Epithelial cell of proximal tubule (primary cell): ENCODE measurements at regions not wholly inside any gene's neighbourhood (a gene's known extent, or its start where the extent isn't known, plus 50 kb on each side); places are given as distances from the start of the nearest gene placed in this dataset.
A peak's percentile ranks its signal among the peaks of the same experiment; 100 is the strongest.

Experiments used
- DNase-seq: peaks from one replicate; pipeline ENCODE4 v3.0.0-alpha.2; 2011; ENCODE audit warnings: low read depth
- H3K4me3 ChIP-seq: 2 replicates; pipeline ENCODE4 v1.5.1; 2011; ENCODE audit warnings: low read depth, mild to moderate bottlenecking, low read length
- TF ChIP-seq, protein P1 (sequence below): conservative IDR thresholded peaks from 2 replicates; pipeline ENCODE4 v1.5.1; 2012; ENCODE audit warnings: low read depth, mild to moderate bottlenecking, low read length

DNA sequence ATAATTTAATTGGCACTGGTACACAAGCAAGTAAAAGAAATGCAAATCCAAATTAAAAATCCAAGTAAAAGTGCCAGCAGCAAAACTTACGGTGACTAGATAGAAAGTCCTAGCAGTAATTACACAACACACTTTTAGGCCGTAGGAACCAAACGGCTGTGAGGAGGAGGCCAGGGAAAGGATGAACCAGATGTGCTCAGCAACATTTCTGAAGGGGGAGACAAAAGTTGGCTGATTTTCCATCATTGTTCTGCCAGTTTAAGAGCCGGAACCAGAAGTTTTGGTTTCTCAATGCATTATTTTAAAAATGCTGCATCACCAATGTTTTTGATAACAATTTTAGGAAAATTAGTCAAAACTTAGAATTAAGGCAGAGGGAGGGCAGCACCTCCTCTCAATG, 68.7 kb upstream of the ENPP6 start:
- DNase-seq = no peak
- H3K4me3 ChIP-seq = no peak overlapping the region
- TF ChIP-seq, protein P1, sequence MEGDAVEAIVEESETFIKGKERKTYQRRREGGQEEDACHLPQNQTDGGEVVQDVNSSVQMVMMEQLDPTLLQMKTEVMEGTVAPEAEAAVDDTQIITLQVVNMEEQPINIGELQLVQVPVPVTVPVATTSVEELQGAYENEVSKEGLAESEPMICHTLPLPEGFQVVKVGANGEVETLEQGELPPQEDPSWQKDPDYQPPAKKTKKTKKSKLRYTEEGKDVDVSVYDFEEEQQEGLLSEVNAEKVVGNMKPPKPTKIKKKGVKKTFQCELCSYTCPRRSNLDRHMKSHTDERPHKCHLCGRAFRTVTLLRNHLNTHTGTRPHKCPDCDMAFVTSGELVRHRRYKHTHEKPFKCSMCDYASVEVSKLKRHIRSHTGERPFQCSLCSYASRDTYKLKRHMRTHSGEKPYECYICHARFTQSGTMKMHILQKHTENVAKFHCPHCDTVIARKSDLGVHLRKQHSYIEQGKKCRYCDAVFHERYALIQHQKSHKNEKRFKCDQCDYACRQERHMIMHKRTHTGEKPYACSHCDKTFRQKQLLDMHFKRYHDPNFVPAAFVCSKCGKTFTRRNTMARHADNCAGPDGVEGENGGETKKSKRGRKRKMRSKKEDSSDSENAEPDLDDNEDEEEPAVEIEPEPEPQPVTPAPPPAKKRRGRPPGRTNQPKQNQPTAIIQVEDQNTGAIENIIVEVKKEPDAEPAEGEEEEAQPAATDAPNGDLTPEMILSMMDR = no peak

DNA sequence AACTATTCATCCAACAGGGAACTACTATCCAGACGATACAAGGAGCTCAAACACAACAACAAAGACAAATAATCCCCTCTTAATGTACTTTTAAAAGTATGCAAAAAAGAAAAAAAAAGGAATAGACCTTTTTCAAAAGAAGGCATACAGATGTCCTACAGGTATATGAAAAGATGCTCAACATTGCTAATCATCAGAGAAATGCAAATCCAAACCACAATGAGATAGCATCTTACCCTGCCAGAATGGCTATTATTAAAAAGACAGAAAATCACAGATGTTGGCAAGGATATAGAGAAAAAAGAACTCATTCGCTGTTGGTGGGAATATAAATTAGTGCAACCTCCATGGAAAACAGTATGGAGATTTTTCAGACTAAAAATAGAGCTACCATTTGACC, 67.1 kb upstream of the ENPP6 start:
- no peak overlapping the region for H3K4me3 ChIP-seq
- TF ChIP-seq, protein P1 = no peak
- no peak for DNase-seq

DNA sequence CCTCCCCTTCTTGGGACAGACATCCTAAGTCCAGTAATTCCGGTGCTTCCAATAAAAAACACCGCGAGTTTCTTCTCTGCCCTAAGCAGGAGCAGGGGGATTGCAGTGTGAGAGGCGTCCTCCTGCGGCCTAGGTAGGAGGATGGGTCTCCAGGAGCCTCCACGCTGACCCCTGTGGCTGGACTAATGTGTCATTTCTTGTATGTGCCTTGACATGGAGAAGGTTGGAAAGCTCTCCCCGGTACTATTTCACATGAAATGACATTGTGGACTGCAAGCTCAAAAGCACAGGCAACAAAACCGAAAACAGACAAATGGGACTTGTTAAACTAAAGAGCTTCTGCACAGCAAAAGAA, 66.6 kb upstream of the ENPP6 start:
- no peak overlapping the region for H3K4me3 ChIP-seq
- TF ChIP-seq, protein P1 = no peak
- no peak for DNase-seq

DNA sequence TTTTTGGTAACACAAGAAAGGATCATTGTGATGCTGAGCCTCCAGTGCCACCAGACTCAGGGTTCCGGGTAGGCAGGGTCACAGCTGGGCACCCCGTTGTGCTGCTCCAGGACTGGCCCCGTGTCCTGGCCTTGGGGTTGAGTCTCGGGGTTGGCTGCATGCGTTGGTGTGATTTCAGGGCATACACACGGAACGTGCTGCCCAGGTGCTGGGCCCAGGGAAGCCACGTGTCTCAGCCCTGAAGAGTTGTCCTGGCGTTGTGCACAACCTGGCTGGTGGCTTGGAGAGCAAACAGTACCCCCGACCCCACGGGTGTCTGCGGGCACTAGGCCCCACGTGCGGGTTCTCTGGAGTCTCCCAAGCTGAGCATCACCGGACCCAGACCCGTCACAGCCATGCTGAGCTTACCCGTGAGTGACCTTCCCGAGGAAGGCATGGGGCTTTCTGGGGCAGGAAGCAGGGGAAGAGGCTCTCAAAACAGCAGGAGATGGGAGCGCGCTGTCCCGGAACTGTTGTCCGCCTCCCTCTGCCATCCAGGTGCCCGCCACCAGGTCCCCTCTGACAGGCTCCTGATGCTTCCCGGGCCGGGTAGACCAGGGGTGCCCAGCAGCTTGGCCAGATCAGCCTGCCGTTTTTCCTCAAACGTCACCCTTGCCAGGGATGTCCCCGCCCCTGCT, 66.1 kb upstream of the ENPP6 start:
- DNase-seq = no peak
- H3K4me3 ChIP-seq = no peak overlapping the region
- TF ChIP-seq, protein P1 = no peak

DNA sequence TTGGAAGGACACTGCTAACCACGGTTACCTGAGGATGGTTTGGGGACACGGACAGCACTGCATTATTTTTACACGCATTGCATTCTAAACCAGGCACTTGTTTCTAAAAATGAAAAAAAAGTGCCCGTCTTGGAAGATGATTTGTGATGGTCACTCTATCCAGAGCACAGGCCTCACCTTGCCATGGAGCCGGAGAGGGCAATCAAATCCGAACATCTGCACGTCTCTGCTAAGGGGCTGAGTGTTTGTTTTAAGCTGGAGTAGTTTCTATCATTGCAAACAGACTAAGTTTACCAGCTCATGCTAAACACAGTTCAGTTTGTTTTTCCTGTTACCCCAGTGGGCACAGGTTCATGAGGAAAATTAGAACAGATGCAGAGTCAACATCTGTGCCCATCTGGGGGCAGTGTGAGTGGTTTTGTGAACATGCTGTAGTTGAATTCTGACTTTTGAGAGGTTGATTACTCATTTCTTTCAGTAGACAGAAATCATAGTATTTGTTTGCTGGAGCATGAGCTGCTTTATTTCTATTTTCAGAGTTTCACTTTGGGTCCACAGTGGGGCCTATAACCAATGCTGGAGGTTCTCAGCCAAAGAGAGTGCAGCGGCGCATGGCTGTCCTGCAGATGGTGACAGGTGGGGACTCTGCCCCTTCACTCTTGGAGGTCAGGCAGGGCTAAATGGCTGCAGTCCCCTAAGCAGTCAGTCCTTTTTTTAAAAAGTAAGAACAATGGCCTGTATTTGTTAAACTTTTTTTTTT, 65.4 kb upstream of the ENPP6 start:
- DNase-seq = no peak
- TF ChIP-seq, protein P1 = no peak
- no peak overlapping the region for H3K4me3 ChIP-seq

DNA sequence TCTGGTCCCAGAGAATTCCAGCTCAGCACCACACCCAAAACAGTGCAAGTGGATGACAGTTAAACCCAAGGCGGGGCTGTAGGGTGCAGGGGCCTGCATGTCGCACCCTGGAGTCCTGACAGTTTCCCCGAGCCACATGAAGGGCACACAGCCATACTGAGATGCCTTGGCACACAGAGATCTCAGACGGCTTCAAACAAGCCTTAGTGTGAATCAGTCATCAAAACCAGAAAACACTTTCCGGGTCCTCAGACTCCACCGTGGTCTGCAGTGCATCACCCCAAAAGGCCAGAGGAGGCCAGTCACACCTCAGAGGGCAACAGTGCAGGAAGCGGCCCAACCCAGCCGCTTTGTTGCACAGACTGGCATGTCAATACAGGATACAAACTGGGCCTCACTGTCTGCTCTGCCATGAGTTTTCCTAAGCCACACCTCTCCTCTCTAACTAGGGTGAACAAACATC, 64.6 kb upstream of the ENPP6 start:
- H3K4me3 ChIP-seq = no peak overlapping the region
- DNase-seq = no peak
- TF ChIP-seq, protein P1 = peak; percentile 8
